GM12874 (cell line): ENCODE measurements at regions not wholly inside any gene's neighbourhood (a gene's known extent, or its start where the extent isn't known, plus 50 kb on each side); places are given as distances from the start of the nearest gene placed in this dataset.

Experiments used
- CTCF ChIP-seq: IDR thresholded peaks from 2 replicates; pipeline ENCODE4 v1.5.1; 2011; ENCODE audit warnings: low read depth, mild to moderate bottlenecking, control low read depth, low read length, moderate library complexity; ENCODE audit not compliant: insufficient read depth

GRCh38 chr6:4503700-4504099, 272.5 kb upstream of the CDYL start:
- TF ChIP-seq CTCF: no peak

- no peak for TF ChIP-seq CTCF
Observed at GRCh38 chr6:4496284-4496683, 279.9 kb upstream of the CDYL start.

- no peak for TF ChIP-seq CTCF
Observed at GRCh38 chr6:4491501-4492260, 284.5 kb upstream of the CDYL start.

- TF ChIP-seq CTCF: no peak
Observed at GRCh38 chr6:4489538-4489937, 286.7 kb upstream of the CDYL start.

GRCh38 chr6:4488389-4488788, 287.8 kb upstream of the CDYL start:
- no peak for TF ChIP-seq CTCF

- TF ChIP-seq CTCF: no peak
Observed at GRCh38 chr6:4487538-4487937, 288.7 kb upstream of the CDYL start.

GRCh38 chr6:4486568-4487315, 289.5 kb upstream of the CDYL start:
- TF ChIP-seq CTCF: no peak
